T-helper 2 cell (primary cell): ENCODE measurements at regions not wholly inside any gene's neighbourhood (a gene's known extent, or its start where the extent isn't known, plus 50 kb on each side); places are given as distances from the start of the nearest gene placed in this dataset.
"Not testable (repeated sequence)": the region's sequence is repeated elsewhere in the genome, so short reads cannot be mapped to it uniquely, and the experiment has no call there.

Source experiments
- DNase-seq, 5 experiments: peaks; one replicate each; pipeline versions ENCODE4 v3.0.0 to v3.0.0-alpha.2; 2012 to 2022

DNA sequence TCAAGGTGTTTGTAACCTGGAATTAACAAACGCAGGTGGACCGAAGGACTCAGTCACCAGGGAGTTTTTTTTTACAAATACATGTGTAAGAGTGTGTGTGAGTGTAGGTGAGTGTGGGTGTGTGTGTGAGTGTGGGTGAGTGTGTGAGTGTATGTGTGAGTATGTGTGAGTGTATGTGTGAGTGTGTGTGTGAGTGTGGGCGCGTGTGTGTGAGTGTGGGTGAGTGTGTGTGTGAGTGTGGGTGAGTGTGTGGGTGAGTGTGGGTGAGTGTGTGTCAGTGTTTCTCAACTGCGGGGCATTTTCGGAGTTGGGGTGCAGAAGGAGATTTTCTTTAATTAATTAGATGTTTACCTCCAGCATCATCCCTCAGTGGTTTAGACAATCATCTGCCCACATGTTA, 1178.8 kb downstream of the VRK1 start:
- peak in 1 of 5 experiments; percentile 83 for DNase-seq

DNA sequence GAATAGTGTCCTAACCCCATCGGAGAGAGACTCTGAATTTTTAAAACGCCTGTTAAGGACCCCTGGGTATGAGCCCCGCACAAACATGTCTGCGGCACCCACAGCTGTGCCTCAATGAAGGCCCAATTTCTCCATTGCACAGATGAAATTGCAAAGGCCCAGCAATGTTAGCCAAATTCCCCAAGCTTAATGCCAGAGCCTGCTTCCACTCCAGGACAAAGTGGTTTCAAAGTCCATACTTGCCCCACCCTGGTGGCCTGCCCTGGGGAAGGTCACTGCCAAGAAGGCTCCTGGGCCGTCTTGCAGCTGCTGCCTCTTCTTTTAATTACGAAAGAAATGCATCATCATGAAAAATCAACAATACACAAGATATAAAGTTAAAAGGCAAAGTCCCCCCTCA, 1179.7 kb downstream of the VRK1 start:
- peak in 1 of 5 experiments; percentile 53 for DNase-seq

DNA sequence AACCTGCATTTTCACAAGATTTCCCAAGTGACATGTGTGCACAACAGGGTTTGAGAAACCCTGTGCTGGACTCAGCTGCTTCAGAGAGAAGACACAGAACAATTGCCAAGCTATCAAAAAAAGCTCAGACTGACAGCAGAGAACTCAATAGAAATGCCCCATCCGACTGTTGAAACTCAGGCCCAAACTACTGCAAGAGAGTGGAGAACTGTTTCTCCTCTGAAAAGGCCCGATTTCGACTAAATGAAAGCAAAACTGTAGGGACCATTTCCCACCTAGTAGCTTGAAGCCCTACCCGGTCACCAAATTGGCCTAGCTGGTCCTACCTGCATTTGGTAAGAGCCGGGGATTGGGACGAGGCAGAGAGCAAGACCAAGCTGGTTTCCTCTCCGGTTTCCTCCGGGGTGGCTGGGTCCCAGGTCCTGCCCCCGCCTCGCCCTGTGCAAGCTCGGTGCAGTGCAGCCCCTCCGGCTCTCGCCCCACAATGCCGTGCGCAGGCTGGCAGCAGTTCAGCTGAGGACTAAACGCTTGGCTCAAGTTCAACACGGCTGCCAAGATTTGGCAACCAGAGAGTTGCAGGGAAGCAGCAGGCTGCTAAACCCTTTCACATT, 1180.6 kb downstream of the VRK1 start:
- peak; percentile 37 to 94 (median 66) for DNase-seq

DNA sequence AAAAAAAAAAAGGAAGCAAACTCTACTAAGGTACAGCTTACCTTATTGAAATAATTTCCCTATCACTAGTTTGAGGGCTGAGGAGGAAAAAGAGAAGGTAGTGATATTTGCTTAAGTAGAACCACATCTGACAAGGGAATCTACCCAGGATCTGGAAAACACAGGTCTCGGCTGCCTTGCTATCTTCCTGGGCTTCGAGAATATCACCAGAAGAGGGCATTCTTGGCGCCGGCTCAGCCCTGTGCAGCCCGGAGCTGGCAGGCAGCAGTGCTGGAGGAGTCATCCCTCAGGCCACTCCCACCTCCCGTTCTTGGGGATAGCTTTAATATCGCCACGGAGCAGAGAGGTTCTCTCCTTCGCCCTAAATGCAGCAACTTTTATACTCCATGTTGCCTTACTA, 1181.2 kb downstream of the VRK1 start:
- peak; percentile 47 to 87 (median 70) for DNase-seq

DNA sequence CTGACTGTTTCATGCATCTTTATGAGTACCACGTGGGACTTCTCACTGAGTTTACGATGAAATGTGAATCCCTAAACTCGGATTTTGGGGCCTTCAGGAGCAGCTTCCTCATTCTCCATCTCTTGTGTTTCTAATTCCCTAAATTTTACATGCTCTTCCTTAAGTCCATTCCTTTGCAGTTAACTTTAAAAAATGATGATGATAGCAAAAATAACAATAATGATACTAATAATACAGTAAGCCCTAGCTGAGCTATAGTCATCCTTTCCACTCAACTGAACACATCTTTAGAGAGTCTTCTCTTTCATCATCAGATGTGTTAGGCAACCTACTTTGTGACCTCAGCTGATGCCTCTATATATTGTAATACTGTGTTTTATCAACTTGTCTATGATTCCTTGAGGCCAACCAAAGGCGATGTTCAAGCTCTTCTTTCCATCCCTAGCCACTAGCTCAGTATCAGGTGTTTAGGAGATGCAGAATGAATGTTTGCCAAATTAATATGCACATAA, 1196.4 kb downstream of the VRK1 start:
- no peak for DNase-seq

DNA sequence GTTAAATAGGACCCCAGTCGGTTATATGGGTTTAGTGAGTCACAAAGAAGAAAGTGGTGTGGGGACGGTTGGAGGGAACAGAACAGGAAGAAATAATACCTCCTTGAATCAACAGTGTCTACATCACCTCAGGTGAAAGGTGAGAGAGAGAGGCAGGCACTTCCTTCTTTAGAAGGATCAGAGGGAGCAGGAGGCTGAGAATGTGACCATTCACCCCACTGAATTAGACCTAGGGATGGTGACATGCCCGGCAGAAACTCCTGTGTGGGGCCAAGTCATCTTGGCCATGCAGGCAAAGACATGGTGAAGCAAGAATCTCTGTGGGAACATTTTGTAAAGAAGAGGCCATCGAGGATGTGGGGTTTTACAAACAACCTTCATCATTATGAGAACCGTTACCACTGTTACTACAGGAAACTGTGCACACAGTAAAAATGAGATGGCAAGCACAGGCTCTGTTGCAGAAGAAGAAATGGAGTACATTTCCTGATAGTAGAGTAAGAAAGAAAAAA, 1196.9 kb downstream of the VRK1 start:
- DNase-seq, result peak in 2 of 5 experiments; percentile 62 to 90

DNA sequence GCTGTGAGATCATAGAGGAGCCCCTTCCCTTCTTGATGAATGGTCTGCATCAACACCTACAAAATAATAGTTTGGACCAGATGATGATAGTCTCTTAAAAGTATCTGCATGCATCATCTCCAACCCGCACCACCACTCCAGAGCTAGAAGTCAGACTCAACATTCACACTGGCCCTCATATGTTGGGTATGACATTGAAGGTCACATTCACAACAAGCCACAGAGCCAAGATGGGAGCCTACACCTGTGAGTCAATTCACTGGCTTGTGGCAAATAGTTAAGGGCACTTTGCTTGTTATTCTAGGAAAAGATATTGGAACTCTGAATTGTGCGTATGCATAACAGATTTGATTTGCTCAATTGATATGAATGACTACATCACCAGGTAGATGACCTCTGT, 1197.9 kb downstream of the VRK1 start:
- peak in 1 of 5 experiments; percentile 40 for DNase-seq

DNA sequence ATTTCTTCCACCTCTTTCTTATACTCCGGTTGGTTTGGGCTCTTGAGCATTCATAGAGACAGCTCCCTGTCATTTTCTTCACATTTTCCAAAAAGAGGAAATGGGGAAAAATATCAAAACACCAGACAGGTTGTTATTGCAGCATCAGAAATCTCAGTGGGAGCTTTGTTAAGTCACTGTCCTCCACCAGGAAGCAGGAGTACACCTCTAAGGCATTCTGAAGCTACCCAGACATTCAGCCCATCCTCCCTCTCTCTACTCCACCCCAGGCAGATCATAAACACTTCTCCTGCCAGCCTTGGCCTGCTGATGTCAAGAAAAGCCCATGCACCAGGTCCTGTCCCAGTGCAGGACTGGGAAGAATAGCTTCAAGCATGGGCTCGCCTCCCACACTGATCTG, 1198.3 kb downstream of the VRK1 start:
- peak in 1 of 5 experiments; percentile 43 for DNase-seq

DNA sequence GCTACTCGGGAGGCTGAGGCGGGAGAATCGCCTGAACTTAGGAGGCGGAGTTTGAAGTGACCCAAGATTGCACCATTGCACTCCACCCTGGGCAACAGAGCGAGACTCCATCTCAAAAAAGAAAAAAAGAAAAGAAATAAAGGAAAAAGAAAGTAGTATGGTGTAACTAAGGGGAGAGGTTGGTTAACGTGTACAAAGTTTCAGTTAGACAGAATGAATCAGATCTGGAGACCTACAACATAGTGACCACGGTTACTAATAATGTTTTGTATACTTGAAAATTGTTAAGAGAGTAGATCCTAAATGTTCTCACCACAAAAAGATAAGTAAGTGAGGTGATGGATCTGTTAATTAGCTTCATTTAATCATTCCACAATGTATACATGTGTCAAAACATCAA, 1208.8 kb downstream of the VRK1 start:
- DNase-seq, result peak in 1 of 5 experiments; percentile 41

DNA sequence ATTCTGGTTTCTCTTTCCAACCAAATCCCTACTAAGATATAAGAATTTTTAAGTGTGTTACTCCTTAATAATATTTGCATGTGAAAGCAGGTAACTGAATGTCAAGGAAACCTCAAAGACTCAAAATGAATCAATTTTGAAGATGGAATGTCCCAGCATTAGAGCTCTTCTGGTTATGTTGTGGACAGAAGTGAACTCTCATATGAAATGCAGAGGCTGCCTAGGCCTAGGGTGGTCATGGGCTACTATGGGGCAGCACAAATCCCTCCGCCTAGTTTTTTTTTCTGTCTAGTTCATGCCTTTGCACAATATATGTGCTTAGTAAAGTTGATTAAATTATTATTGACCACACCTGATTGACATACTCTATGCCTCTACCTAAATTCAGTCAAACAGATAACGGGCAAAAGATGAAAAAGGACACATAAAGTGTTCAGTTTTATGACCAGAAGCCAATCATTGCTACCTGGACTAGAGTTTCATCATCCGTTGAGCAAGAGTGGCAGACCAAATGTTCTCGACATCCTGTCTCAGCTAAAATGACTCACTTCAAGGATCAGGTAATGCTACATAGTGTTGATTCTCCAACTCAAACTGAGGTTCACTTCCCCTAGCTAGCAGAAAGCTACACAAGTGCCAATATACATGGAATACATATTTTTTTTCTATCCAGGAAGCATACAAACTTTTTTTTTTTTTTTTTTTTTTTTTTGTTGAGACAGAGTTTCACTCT, 1211.4 kb downstream of the VRK1 start:
- DNase-seq, result peak in 1 of 5 experiments; percentile 62

DNA sequence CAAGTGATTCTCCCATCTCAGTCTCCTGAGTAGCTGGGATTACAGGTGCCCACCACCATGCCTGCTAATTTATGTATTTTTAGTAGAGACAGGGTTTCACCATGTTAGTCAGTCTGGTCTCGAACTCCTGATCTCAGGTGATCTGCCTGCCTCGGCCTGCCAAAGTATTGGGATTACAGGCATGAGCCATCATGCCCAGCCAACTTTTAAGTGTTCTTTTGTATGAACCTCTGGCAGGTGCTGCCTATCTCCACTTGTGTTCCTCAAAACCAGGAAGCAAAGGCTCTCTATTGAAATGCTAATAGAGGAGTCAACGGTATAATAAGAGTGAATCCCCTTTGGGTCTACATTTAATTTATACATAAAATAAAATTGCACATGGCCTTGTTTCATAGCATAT, 1212.0 kb downstream of the VRK1 start:
- not testable (repeated sequence) for DNase-seq

DNA sequence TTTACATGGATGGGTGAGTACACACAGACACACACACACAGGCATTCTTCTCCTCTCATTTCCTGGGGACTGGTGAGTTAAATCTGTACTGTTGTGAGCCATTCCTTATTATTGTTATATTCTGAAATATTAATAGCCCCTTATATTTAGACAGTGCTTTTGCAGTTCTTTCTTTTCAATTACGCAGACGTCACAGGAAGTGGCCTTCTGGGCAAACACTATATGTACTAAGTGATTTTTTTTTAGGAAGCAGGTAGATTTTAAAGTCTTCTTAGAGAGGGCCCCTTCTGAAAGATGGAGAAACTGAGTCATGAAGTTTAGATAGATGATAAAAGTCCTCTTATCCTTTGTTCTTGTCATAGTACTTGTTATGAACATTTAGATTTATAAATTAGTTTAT, 1213.6 kb downstream of the VRK1 start:
- DNase-seq, result peak in 1 of 5 experiments; percentile 16

DNA sequence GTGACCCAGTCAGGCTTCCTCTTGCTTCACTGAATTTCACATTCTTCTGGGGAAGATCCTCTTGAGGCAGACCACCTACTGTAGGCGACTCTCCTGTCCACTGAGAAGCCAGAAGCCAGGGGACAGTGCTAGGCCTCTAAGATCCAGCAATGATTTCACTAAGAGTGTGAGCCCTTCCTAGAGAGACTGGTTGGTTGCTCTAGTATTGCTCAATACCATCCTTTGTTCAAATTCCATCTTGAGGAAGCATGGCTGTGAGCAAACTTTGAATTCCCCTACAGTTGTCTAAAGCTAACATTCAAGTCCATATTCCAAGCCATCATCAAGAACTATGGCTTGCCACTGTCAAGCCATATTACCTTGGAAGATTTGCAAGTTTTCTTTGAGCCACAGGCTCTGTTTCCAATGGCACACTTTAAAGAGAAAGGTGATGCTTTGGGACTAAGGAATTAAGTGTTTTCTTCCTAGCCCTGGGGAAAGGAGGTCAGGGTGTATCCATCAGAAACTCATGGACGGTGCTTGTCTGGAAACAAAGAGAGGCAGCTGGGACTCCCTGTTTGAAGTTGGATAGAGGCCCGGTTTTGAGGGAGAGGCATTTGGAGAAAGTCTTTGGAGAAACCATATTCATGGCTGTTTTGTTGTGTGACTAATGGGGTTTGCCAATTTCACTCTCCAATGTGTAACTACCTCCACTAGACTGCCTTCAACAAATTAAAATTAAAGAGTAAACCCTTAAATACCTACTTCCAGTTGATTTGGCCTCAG, 1217.9 kb downstream of the VRK1 start:
- DNase-seq, result no peak

DNA sequence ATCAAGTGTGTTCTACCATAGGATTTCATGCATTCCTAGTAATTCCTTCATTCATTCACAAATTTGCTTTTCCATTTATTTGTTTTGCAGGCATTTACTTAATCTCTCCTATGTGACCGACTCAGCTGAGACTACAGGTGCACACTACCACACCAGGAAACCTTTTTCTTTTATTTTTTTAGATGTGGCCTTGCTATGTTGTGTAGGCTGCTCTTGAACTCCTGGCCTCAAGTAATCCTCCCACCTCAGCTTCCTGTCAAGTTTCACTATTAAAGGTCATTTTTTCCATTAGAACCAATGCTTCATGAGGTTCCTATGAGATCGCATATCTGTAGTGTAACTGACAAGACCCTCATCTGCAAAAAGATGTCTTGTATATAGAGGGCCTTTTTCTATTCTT, 1218.7 kb downstream of the VRK1 start:
- DNase-seq, result no peak

DNA sequence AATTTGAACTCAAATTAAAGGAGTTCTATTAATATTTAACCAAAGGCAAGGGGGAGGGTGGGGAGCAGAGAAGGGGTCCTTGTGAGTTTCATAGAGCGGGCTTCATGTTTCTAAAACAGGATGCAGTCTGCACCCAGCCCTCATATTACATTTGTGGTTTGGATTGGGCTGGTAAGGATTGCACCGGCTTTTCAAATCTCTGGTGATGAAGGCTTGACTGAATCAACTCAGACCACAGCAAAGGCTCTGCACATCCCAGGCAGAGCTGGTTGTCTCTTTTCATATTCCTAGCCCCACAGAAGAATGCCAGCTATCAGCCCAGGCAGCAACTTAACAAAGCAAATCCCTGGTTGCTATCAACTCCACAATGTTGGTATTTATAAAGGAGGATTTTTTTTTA, 1221.4 kb downstream of the VRK1 start:
- peak in 2 of 5 experiments; percentile 15 to 73 for DNase-seq

DNA sequence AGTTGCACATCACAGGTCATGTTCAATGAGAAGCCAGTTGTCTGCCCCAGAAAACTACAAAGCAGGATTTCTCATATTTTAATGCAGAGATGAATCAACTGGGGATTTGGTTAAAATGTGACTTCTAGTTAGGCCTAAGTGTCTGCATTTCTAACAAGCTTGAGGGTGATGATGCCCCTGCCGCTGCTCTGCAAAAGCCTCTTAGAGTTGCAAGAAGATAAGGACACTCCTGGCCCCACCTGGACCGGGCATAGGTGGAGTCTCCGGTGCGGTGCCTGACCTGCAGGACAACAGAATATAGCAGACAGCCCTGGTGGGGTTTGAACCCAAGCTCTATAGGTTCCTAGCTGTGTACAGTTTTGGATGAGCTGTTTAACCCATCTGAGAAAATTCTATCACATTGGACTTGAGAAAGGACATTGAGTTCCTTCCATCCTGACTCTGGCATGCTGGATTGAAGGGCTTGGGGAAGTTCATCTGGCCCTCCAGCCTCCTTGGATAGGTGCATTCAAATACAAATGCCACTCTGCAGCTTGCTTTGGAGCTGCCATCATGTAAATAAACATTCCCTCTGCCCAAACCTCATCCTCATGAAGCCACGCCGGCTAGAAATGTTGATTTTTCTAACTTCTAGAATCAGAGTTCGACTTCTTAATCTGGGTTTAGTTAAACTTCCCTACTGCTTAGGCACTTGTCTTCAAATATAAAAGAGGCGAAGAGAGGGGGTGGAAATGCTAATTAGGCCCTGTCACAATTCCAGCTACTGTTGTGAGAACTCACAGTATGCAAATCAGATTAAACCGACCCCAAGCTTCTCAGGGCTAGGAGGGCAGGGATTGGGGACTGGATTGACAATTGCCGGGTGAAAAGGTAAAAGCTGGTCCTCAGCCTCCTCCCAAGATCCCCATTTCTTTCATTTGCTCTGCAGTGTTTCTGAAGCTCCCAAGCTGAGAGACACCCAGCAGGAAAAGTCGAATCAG, 1225.6 kb downstream of the VRK1 start:
- DNase-seq, result no peak

DNA sequence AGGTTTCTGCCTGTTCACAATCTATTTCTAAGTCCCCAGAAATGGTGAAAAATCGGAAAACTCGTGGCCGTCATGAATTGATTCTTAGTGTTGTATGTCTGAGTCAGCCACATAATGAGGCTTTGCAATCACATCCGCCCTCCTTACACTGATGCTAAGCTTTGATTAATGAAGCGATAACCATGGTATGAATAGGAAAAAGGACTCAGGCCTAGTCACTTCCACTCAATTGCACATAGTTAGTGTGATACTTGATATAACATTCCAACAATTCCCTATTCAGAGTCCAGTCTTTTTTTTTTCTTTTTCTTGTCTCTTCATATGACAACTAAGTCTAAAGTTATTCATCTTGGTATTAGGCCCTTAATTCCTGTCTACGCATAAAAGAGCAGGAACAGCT, 1231.0 kb downstream of the VRK1 start:
- no peak for DNase-seq

DNA sequence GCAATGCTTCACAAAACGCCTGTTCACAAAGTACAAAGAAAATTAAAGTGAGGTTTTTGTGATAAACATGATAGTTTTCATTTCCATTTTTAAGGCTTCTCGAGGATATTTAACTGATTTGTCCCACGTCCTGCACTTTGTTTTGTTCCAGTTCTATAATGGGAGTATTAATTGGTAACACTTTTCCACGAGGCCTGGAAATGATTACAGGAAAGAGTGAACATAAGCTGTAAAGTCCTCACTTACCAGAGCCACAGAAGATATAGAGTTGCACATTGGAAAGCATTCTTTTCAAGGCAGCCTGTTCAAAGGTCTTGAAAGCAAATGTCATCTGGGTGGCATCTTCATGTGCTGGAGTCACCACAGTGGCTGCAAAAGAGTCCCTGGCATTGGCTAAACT, 1236.6 kb downstream of the BCL11B start:
- no peak for DNase-seq

DNA sequence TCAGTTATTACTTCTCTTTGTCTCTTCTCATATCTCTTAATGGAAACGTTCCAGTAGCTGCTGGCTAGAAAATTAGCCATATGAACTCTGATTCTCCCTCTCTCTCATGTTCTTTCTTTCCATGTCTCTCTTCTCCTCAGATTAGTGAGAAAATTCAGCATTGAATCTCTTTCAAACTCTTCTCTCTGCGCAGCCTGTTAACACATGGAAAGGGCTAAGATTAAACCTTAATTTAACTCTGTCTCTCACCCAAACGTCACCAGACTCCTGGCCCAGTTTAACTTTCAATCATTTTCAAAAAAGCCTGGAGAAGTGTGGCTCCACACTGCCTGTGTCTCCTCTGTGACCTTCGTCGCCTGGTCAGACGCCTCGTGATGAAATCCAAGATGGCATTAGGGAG, 1234.2 kb downstream of the BCL11B start:
- DNase-seq, result no peak

DNA sequence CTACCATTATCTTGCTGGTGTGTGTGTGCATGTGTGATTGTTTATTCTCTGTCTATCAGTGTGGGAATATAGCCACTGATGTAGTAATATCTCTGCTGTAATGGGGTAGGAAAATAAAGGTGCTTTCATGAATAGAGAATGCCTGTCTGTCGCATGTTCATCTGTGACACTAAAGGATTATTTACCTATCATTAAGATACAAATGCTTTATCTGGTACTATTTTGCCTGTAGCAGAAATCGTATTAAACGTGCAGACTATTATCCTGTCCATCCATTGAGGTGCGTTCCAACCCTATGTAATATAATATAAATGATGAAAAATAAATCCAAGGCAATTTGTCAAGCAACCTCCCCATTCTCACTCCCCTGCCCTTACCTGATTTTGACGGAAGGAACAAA, 1215.1 kb downstream of the BCL11B start:
- no peak for DNase-seq

DNA sequence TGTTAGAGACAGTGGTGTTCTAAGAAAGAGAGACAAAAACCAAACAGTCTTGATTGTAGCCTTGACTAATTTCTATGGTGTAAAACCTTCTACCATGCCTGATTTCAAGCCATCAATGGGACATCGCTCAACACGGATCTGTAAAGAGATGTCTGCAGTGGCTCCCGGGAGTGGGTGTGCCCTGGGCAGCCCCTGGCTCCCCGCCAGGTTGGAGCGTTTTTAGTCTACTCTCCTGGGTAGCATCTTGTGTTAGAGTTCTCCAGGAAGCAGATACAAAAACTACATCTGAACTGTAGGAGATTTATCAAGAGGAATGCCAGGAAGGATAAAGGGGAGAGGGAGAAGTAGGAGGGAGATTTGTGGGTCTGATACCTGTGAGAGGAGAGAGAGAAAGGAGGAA, 1212.9 kb downstream of the BCL11B start:
- DNase-seq, result no peak

DNA sequence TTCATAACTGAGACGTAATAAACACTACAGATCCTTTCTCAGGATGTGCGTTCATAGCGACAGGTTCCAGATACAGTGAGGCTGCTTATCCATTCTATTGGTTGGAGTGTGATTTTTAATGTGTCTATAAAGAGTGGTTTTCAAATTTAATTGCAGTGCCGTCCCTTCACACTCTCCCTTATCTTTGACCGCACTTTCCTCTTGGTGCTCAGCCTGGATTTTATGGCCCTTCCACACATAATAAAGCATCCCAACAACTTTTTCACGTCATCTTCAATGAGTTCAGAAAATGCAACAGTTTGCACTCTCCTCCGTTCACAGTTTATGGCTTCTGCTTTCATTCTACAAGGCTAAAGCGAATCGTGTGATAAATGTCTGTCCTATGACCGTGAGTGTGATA, 1209.9 kb downstream of the BCL11B start:
- no peak for DNase-seq
